HL-60 (cell line): ENCODE measurements at regions not wholly inside any gene's neighbourhood (a gene's known extent, or its start where the extent isn't known, plus 50 kb on each side); places are given as distances from the start of the nearest gene placed in this dataset.

Source experiments
- CTCF ChIP-seq: IDR thresholded peaks from one replicate; pipeline ENCODE4 v1.5.1; 2011; ENCODE audit warnings: low read length, control low read depth, inconsistent platforms; ENCODE audit not compliant: insufficient read depth
- GABPA ChIP-seq: IDR thresholded peaks from 2 replicates; pipeline ENCODE4 v1.6.1; 2012; ENCODE audit warnings: low read depth

- TF ChIP-seq CTCF (no peak), GABPA (no peak)
Measured at GRCh38 chr13:40447857-40448256, 218.6 kb downstream of the FOXO1 start.
